Stimulated activated CD8-positive, alpha-beta memory T cell treated with anti-CD3 and anti-CD28 coated beads, Interleukin-7, amount 100 ng/mL, for 48 hours (primary cell): ENCODE measurements at regions not wholly inside any gene's neighbourhood (a gene's known extent, or its start where the extent isn't known, plus 50 kb on each side); places are given as distances from the start of the nearest gene placed in this dataset.
"Not testable (repeated sequence)": the region's sequence is repeated elsewhere in the genome, so short reads cannot be mapped to it uniquely, and the experiment has no call there.

Experiments
- DNase-seq, 2 donors: peaks; one replicate each; pipeline ENCODE4 v3.0.0-alpha.2; 2020; ENCODE audit warnings: low read depth in 1 of 2; ENCODE audit errors: extremely low read depth in 1 of 2

- no peak for DNase-seq
These were observed 317.5 kb downstream of the TLE1 start for GRCh38 chr9:81371824-81372223.

- no peak for DNase-seq
These were observed 318.7 kb downstream of the TLE1 start for GRCh38 chr9:81370650-81371049.

- no peak for DNase-seq
These were observed 319.3 kb downstream of the TLE1 start for GRCh38 chr9:81370096-81370495.

GRCh38 chr9:81369121-81369520 is 320.2 kb downstream of the TLE1 start:
- no peak for DNase-seq

GRCh38 chr9:81363916-81364480 is 325.3 kb downstream of the TLE1 start:
- no peak for DNase-seq

- no peak for DNase-seq
These were observed 328.1 kb downstream of the TLE1 start for GRCh38 chr9:81361296-81361695.

- no peak for DNase-seq
These were observed 338.2 kb downstream of the TLE1 start for GRCh38 chr9:81351166-81351565.

- no peak for DNase-seq
These were observed 345.0 kb downstream of the TLE1 start for GRCh38 chr9:81344366-81344765.

- DNase-seq, result no peak
These were observed 353.4 kb downstream of the TLE1 start for GRCh38 chr9:81335879-81336421.

GRCh38 chr9:81321551-81321950 is 367.8 kb downstream of the TLE1 start:
- DNase-seq, result no peak

GRCh38 chr9:81320909-81321482 is 368.4 kb downstream of the TLE1 start:
- no peak for DNase-seq

- no peak for DNase-seq
These were observed 370.8 kb downstream of the TLE1 start for GRCh38 chr9:81318571-81318970.

- no peak for DNase-seq
These were observed 371.4 kb downstream of the TLE1 start for GRCh38 chr9:81317939-81318338.

- DNase-seq, result no peak
These were observed 372.1 kb downstream of the TLE1 start for GRCh38 chr9:81317223-81317622.

- DNase-seq, result no peak
These were observed 374.9 kb downstream of the TLE1 start for GRCh38 chr9:81314490-81314889.

GRCh38 chr9:81313877-81314276 is 375.5 kb downstream of the TLE1 start:
- no peak for DNase-seq

GRCh38 chr9:81312346-81312745 is 377.0 kb downstream of the TLE1 start:
- no peak for DNase-seq

- no peak for DNase-seq
These were observed 380.9 kb downstream of the TLE1 start for GRCh38 chr9:81308404-81308803.

GRCh38 chr9:81307791-81308190 is 381.6 kb downstream of the TLE1 start:
- DNase-seq, result not testable (repeated sequence)

GRCh38 chr9:81305561-81306182 is 383.7 kb downstream of the TLE1 start:
- no peak for DNase-seq

- no peak for DNase-seq
These were observed 385.7 kb downstream of the TLE1 start for GRCh38 chr9:81303658-81304057.

GRCh38 chr9:81293651-81294050 is 395.7 kb downstream of the TLE1 start:
- no peak for DNase-seq
